ENCODE measurements at regions not wholly inside any gene's neighbourhood (a gene's known extent, or its start where the extent isn't known, plus 50 kb on each side); places are given as distances from the start of the nearest gene placed in this dataset.

GRCh38 chr4:161101881-161102280 lies 1061.9 kb downstream of the FSTL5 start:
- no peak for DNase-seq

DNA sequence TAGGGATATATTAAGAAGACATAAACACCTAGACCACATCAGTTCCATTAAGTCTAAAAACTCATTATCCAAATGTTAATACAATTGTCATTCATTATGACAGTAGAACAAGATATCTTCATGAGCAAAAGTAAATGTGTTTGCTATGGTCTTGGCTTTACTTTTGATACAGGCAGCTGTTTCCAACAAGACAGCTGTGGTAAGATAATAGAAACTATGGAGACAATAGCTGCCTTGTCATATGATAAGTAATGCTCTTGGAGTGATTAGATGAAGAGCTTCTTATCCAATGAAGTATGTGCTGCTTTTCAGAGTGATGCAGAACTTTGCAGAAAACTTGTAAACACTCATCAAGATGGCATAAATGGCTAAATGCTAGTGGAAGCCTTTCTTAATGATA lies 1066.0 kb downstream of the FSTL5 start:
- no peak for DNase-seq

DNA sequence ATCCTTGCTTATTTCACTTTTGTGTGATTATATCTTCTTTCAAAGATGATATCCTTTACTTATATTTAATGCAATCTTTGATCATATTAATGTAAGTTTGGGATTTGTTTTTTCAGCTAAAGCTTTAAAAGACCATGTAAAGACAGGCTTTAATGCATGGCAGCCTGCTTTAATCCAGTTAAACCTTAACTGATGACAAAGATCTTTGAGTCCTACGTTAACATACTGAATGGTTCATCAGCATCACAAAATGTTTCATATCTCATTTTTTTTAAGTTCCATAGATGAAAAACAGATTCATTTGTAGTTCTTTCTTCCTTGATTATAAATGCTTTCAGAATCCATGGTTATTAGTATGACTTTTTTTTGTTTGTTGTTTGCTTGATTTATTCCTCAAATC lies 1102.8 kb downstream of the FSTL5 start:
- DNase-seq = no peak

All from DMS153 (cell line).